ENCODE measurements at regions not wholly inside any gene's neighbourhood (a gene's known extent, or its start where the extent isn't known, plus 50 kb on each side); places are given as distances from the start of the nearest gene placed in this dataset.

- Histone ChIP-seq H3K27me3 (no peaks in the 10 kb centered on the region), H3K27ac (no peak overlapping the region), H3K36me3 (ENCODE audit: low read depth, missing control alignments) (no peaks in the 10 kb centered on the region), H3K4me1 (peaks cover 12% of the 10 kb centered on the region), H3K9me3 (no peaks in the 10 kb centered on the region), H3K4me3 (no peak overlapping the region)
- intact Hi-C loops (cut with DNase I; ENCODE audit: low total_unique reads) = no loop called here
- TF ChIP-seq CTCF (IDR thresholded peaks at IDR 0.05) (no peak), POLR2A (IDR thresholded peaks at IDR 0.05) (no peak)
- no peak for DNase-seq
These were observed 72.3 kb downstream of the KCTD12 start for GRCh38 chr13:76813891-76814290.

- DNase-seq = no peak
- Histone ChIP-seq H3K36me3 (ENCODE audit: low read depth, missing control alignments) (no peaks in the 10 kb centered on the region), H3K9me3 (no peaks in the 10 kb centered on the region), H3K4me3 (no peak overlapping the region), H3K27me3 (no peaks in the 10 kb centered on the region), H3K27ac (no peak overlapping the region), H3K4me1 (peaks cover 12% of the 10 kb centered on the region)
- intact Hi-C loops (cut with DNase I; ENCODE audit: low total_unique reads) = no loop called here
- TF ChIP-seq POLR2A (IDR thresholded peaks at IDR 0.05) (no peak), CTCF (IDR thresholded peaks at IDR 0.05) (no peak)
- WGBS, 2 donors = 78 to 95% methylated on average over 4 of the region's 4 CpGs
These were observed 73.1 kb downstream of the KCTD12 start for GRCh38 chr13:76813000-76813691.

GRCh38 chr13:76812206-76812897 is 73.9 kb downstream of the KCTD12 start:
- peak; percentile 59 for DNase-seq
- Histone ChIP-seq H3K27ac (no peak overlapping the region), H3K27me3 (no peaks in the 10 kb centered on the region), H3K36me3 (ENCODE audit: low read depth, missing control alignments) (no peaks in the 10 kb centered on the region), H3K9me3 (no peaks in the 10 kb centered on the region), H3K4me1 (peaks cover 12% of the 10 kb centered on the region), H3K4me3 (no peak overlapping the region)
- intact Hi-C loops (cut with DNase I; ENCODE audit: low total_unique reads) = no loop called here
- 53 to 58% methylated on average over 4 of the region's 4 CpGs for WGBS, 2 donors
- TF ChIP-seq CTCF (IDR thresholded peaks at IDR 0.05) = no peak
- TF ChIP-seq POLR2A (IDR thresholded peaks at IDR 0.05) = no peak

GRCh38 chr13:76809389-76809788 is 76.8 kb downstream of the KCTD12 start:
- DNase-seq = no peak
- Histone ChIP-seq H3K9me3 (no peaks in the 10 kb centered on the region), H3K27ac (no peak overlapping the region), H3K4me1 (peaks cover 12% of the 10 kb centered on the region), H3K4me3 (no peak overlapping the region), H3K36me3 (ENCODE audit: low read depth, missing control alignments) (no peaks in the 10 kb centered on the region), H3K27me3 (no peaks in the 10 kb centered on the region)
- intact Hi-C loops (cut with DNase I; ENCODE audit: low total_unique reads) = no loop called here
- WGBS, 2 donors = 67 to 81% methylated on average over 1 of the region's 1 CpG
- TF ChIP-seq CTCF (IDR thresholded peaks at IDR 0.05) (no peak), POLR2A (IDR thresholded peaks at IDR 0.05) (no peak)

- no peaks in the 10 kb centered on the region for H3K9me3 ChIP-seq
- H3K4me1 ChIP-seq = peaks cover 12% of the 10 kb centered on the region
- H3K27ac ChIP-seq = no peak overlapping the region
- TF ChIP-seq CTCF (IDR thresholded peaks at IDR 0.05) = no peak
- TF ChIP-seq POLR2A (IDR thresholded peaks at IDR 0.05) = no peak
- WGBS, 2 donors = 65 to 67% methylated on average over 2 of the region's 2 CpGs
- no peaks in the 10 kb centered on the region for H3K36me3 ChIP-seq (ENCODE audit: low read depth, missing control alignments)
- H3K4me3 ChIP-seq = no peak overlapping the region
- intact Hi-C loops (cut with DNase I; ENCODE audit: low total_unique reads) = no loop called here
- no peaks in the 10 kb centered on the region for H3K27me3 ChIP-seq
- DNase-seq = no peak
These were observed 77.3 kb downstream of the KCTD12 start for GRCh38 chr13:76808927-76809326.

Measured in testis (tissue), 2 donors.